GM21576 (cell line): ENCODE measurements at regions not wholly inside any gene's neighbourhood (a gene's known extent, or its start where the extent isn't known, plus 50 kb on each side); places are given as distances from the start of the nearest gene placed in this dataset.
"Not testable (repeated sequence)": the region's sequence is repeated elsewhere in the genome, so short reads cannot be mapped to it uniquely, and the experiment has no call there.

Experiments
- ATAC-seq: cut with Tn5 transposase; IDR thresholded peaks from one replicate; pipeline ENCODE4 v1.9.1; 2021; ENCODE audit warnings: mild to moderate bottlenecking, moderate library complexity; ENCODE audit not compliant: unreplicated experiment

DNA sequence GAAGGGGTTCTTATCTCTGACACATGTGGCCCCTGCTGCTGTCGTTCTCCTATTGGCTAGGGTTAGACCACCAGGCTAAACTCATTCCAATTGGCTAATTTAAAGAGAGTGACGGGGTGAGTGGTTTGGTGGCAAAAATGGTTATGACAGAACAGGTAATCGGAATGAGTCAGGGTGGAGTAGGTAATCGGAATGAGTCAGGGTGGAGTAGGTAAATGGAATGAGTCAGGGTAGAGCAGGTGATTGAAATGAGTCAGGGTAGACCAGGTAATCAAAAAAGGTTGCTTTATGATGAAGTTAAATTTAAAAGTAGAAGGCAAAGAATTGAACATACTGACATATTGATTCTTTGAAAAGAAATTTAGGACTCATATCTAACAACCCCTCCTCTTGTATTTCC lies 626.2 kb upstream of the CNTN5 start:
- not testable (repeated sequence) for ATAC-seq

DNA sequence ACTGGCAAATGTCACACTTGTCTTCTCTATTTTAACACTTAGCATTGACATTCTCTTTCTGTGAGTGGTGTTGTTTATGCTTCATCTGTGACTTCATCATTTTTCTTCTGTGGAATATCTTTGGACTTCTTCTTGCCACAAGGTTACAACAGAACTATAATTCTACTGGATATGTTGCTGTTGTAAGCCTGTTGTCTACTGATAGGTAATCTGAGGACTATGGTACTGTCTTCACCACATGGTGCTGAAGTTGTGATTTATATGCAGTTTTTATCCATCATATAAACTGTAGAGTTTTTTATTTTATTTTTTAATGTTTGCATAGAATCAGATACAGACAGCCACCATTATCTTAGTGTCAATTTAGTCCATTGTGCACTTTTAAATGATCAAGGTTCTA lies 622.2 kb upstream of the CNTN5 start:
- ATAC-seq: no peak

DNA sequence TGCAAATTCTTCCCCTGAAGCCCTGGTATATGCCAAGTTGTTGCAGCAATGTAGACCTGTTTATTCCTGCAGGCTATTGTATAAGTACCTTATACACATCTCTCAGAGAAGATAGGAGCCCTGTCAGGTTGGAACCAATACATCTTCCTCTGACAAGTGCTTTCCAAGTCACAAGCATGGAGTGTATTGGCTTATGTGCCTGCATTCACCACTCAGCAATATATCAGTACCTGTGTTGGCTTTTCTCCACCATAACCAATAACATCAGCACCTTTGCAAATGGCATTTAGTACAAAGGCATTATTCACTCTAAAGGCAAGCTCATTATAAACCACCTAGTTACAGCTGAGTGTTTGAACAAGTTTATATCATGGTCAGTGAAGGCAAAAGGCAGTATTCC lies 611.7 kb upstream of the CNTN5 start:
- no peak for ATAC-seq

DNA sequence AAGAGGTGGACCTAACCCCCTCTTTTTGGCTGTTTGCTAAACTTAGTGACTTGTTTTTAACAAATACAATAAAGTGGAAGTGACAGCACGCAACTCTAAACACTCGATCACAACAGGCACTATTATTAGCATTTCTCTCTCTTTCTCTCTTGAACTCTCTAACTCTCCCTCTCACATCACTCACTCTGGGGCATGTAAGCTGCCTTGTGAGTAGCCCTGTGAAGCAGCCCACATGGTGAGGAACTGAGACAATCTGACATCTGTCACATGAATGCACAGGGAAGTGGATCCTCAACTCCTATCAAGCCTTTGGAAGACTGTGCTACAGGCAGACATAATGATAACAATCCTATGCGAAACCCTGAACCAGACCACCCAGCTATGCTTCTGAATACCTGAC lies 609.0 kb upstream of the CNTN5 start:
- ATAC-seq: no peak

DNA sequence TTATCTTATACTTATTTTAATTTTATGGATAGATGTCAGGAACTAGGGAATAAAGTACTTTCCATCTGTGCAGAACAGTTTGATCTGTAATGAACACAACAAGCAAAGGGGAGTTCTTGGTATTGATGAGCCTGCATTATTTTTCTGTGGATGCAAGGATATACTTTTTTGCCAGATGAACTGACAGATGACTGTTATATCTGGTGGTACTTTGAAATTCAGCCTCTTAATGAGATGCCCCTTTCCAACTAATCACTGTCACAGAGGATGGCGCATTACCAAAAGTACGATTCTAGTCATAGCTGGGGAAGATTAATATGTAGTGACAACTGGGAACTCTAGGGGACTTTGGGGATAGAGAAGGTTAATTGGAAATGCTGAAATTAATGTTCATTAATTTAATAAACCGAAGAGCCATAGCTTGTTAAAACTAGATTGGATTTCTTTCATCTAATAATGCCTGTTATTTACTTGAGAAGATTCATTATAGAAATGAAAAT lies 603.4 kb upstream of the CNTN5 start:
- ATAC-seq: no peak

DNA sequence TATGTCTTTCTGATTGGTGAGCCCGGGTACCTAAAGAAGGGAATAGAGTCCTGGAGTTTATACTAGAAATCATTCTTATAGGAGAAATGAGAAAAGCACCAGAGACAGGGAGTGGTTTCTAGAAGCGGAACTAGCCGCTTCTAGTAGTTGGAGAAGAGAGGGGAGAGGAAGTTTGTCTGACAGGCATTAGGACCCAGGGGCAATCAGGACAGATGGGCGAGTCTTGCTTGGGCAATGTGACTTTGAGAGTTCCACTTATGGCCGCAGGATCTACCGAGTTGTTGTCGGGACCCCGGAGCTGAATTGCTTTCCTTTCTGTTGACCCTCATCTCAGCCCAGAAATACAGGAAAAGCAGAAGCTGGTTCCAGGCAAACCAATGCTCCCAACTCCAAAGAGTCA lies 596.8 kb upstream of the CNTN5 start:
- ATAC-seq: no peak

DNA sequence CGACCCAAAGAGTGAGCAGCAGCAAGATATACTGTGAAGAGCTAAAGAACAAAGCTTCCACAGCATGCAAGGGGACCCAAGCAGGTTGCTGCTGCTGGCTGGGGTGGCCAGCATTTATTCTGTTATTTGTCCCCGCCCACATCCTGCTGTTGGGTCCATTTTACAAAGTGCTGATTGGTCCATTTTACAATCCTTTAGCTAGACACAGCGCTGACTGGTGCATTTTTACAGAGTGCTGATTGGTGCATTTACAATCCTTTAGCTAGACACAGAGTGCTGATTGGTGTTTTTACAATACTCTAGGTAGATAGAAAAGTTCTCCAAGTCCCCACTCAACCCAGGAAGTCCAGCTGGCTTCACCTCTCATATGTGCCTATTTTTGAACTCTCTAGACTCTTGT lies 596.0 kb upstream of the CNTN5 start:
- not testable (repeated sequence) for ATAC-seq

DNA sequence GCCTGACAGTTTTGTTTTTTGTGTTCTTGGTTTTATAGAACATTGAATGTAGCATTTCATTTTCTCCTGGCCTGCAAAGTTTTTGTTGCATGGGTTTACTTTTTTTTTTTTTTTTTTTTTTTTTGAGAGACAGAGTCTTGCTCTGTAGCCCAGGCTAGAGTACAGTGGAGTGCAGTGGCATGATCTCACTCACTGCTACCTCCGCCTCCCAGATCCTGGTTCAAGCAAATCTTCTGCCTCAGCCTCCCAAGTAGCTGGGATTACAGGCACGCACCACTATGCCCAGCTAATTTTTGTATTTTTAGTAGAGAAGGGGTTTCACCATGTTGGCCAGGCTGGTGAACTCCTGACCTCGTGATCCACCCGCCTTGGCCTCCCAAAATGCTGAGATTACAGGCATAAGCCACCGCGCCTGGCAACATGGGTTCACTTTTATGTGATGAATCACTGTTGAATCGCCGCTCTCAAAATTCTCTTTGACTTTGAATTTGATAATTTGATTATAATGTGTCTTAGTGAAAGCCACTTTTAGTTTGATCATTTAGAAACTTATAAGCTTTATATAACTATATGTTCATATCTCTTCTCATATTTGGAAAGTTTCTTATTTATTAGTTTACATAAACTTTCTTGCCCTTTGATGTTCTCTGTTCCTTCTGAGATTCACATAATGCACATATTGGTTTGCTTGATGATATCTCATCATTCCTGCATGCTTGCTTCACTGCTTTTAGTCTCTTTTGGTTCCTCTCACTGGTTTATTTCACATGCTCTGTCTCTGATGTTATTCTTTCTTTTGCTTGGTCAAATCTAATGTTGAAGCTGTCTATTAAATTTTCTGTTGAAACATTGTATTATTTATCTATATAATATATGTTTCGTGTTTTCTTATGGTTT lies 589.0 kb upstream of the CNTN5 start:
- ATAC-seq: no peak

DNA sequence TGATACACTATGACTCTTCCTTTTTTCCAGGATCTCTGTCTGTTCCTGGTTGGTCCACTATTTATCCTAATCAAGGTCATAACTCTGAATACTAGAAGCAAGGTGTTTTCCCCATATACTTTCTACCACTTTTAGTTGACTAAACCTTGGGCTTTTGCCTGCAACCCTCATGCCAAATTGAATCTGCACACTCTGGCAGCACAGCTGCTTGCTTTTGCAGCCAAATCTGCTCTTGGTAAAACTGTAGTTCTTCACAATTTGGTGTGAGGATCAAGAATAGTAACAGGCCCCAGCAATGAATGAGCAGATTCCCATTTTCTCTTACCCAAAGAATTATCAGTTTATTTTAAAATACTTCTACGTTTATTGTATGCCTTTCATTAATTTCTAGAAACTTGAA lies 586.5 kb upstream of the CNTN5 start:
- no peak for ATAC-seq

DNA sequence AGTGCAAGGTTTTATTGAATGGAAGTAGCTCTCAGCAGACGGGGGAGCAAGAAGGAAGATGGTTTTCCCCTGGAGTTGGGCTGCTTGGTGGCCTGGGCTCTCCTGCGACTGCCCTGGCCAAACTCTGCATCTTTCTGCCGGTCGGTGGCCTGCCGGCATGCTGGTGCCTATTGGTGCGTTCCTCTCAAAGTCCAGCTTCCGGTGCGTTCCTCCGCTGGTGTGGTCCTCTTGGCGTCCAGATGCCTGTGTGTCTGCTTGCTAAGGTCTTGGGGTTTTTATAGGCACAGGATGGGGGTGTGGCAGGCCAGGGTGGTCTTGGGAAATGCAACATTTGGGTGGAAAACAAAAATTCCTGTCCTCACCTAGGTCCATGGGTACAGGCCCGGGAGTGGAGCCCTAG lies 567.4 kb upstream of the CNTN5 start:
- ATAC-seq: no peak

DNA sequence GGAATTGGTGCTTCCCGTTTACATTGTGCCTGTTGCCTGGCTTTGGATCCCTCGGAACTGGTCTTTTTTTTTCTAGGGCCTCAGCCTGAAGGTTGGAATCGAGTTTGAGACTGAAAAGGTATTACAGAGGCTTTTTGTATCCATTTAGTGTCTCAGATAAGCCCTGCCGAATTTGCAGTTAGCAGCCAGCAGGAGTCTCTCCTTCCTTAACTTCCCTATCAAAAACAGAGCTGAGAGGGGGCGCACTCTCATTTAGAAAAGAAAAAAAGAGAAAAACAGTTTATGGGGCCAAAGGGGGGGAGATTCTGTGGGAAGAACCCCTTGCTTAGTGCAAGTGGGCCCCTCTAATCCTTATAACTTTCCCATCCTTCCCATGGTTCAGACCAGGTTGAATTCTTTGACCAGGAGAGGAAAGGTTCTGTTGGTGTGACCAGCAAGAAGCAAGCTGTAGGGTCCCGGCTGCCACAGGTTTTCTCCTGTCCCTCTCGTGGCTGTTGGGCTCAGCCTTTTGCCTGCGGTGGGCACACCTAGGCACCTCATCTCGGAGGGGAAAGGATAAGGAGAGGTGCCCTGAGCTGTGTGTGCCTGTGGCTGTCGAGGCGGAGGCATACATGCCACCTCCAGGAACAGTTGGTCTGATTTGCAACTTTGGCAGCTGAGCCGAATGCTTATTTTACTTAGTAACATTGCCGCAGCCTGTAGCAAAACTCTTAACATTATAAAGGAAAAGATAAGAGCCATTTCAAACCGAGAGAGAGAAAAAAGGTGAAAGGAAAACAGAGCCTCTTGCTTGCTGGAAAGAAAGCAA lies 565.0 kb upstream of the CNTN5 start:
- ATAC-seq: no peak

DNA sequence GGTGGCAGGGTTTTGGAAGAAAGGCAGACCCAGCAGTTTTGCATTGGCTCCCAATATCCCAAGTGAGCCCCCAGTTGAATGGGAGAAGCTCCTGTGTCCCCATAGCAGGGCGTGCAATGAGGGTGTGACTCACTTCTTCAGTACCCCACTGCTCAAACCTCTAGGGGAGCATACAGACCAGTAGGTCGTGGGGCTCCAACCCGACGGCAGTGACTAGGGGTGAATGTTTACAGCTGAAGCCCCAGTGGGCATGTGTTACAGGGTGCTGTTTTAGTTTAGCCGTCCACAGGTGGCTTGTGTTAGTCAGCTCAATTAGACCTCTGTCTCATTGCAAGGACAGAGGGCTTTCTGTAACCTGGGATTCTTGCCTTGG lies 564.5 kb upstream of the CNTN5 start:
- ATAC-seq: no peak

DNA sequence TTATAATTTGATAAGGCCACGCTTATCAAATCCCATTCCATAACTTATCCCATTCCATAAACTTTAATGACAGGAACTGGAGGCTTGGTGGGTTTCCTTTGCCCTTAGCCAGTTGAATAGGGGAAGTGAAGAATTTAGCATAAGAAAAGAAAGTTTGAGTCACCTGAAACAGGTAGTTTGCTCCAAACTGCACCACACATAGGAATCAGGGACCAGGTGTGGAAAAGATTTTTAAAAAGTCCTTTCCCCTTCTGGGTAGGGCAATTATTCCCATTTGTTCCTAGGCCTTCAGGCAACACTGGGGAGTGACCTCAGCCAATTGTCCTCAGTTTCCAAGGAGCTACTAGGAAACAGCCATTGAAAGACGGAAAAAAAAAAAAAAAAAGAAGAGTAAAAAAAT lies 525.7 kb upstream of the CNTN5 start:
- no peak for ATAC-seq

DNA sequence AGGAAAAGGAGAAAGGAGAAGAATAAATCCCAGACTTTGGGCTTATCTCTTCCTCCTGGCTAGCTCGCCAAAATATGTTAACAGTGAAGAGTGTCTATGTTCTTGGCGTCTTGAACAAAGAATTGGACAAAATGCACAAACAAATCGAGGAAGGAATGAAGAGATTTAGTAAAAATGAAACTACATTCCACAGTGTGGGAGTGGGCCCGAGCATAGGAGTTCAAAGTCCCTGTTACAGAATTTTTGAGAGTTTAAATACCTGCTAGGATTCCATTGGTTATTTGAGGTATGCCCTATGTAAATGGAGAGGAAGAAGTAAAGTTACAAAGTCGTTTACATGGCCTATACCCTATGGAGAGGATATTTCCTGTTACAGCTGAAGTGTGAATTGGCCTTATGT lies 525.1 kb upstream of the CNTN5 start:
- no peak for ATAC-seq

DNA sequence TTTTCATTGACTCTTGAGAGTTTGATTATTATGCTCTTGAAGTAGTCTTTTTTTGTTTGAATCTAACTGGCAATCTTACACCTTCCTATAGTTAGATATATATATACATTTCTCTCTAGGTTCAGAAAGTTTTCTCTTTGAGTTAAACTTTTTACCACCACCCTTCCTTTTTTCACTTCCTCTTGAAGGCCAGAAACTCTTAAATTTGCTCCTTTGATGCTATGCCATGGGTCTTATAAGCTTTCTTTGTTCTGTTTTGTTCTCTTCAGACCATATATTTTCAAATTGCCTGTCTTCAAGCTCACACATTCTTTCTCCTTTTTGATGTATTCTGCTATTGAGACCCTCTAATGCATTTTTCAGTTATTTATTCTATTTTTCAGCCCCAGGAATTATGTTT lies 513.5 kb upstream of the CNTN5 start:
- no peak for ATAC-seq

DNA sequence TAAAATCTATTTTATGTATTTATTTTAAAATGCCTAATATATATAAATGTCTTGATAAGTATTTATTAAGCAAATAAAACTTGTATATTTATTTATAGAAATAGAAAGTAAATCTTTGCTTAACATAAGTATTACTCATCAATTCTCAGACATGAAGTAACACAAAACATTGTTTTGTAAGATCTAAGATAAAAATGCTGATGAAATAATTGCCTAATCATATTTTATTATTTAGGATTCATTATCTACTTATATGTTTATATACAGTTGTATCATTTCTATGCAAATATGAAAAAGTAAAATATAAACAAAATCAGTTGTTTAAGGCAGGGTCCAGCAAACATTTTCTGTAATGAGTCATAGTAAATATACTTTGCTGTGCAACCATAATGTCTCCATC lies 507.8 kb upstream of the CNTN5 start:
- ATAC-seq: no peak

DNA sequence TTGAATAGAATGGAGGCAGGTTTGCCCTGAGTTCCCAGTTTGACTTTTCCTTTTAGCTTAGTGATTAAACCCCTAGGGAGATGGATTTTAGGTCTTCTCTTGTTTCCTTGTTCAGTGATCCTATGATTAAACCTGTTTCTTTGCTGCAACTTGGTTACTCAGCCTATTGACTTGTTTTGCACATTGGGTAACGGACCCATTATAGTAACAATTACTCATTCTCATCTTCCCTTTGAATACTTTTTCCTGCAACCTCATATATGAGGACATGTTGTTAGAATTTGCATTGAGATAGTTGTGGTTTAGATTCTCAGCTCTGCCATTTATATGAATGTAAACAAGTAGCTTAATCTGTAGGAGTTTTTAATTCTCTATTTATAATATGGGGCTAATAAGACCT lies 489.2 kb upstream of the CNTN5 start:
- ATAC-seq: no peak

DNA sequence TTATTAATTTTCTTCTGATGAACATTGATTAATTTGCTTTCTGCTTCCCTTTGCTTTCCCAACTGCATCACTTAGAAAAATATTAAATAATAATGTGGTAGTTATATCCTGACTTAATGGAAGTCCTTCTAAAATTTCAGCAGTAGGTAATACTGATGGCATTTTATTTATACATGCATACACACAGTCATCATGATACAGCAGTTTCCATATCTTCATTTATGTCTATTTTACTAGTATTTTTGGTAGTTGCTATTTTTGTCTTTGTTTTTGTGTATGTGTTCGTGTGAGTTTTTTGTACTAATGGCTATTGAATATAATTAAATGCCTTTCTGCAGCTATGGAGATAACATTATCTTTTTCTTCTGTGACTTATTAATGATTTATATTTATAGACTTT lies 484.7 kb upstream of the CNTN5 start:
- no peak for ATAC-seq

DNA sequence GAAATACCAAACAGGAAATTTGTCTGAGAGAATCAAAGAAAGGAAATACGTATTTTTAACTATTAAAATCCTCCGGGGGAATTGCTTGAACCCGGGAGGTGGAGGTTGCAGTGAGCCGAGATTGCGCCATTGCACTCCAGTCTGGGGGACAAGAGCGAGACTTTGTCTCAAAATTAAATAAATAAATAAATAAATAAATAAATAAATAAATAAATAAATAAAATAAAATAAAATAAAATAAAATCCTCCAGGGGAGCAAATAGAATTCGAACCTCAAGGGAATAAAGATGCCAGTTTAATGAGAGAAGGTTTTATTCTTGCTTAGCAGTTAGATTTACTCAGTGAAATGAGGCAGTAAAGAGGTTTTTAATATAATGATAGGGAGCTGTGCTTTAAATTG lies 482.4 kb upstream of the CNTN5 start:
- not testable (repeated sequence) for ATAC-seq

DNA sequence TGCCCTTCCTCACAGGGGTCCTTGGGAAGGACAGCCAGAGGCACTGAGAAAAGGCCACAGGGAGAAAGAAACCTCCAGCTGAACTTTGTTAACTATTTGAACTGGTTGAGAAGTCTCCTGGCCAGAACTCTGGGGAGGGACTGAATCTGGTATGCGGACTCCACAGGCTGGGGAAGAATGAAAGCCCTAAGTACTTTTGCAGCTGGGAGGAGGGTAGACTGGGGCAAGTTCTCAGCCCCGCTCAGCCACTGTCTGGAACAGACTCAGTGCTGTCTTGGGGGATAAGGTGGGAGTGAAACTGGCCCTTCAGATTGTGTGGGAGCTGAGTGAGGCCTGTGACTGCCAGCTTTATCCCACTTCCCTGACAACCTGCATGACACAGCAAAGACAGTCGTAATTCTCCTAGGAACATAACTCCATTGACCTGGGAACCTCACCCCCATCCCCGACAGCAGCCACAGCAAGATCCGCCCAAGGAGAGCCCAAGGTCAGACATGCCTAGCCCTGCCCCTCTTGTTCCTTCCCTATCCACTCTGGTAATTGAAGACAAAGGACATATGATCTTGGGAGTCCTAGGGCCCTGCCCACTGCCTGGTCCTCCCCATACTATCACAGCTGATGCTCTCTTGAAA lies 475.1 kb upstream of the CNTN5 start:
- no peak for ATAC-seq

DNA sequence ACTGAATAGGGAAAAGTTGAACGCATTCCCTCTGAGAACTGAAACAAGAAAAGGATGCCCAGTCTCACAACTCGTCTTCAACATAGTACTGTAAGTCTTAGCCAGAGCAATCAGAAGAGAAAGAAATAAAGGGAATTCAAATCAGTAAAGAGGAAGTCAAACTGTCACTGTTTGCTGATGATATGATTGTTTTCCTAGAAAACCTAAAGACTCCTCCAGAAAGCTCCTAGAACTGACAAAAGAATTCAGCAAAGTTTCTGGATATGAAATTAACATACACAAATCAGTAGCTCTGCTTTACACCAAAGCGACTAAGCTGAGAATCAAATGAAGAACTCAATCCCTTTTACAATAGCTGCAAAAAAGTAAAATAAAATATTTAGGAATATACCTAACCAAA lies 471.2 kb upstream of the CNTN5 start:
- ATAC-seq: no peak

DNA sequence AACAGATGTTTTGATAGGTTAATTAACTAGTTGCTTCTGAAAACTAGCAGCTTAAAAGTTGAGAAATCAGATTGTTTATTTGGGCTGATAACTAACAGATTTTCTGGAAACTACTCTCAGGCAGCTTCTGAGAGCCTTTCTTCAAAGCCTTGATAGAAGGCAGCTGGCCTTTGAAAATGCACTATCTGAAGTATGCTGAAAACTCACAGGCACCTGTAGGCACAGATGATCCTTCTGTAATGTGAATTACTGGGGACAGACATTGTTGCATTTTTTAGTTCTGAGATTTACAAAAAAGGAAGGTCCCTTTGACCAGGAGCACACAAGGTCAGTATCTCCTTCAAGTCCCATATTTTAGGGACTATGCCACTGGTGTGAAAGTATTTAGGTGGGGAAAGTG lies 460.8 kb upstream of the CNTN5 start:
- ATAC-seq: no peak
